ENCODE measurements at regions not wholly inside any gene's neighbourhood (a gene's known extent, or its start where the extent isn't known, plus 50 kb on each side); places are given as distances from the start of the nearest gene placed in this dataset.
"Not testable (repeated sequence)": the region's sequence is repeated elsewhere in the genome, so short reads cannot be mapped to it uniquely, and the experiment has no call there.

DNA sequence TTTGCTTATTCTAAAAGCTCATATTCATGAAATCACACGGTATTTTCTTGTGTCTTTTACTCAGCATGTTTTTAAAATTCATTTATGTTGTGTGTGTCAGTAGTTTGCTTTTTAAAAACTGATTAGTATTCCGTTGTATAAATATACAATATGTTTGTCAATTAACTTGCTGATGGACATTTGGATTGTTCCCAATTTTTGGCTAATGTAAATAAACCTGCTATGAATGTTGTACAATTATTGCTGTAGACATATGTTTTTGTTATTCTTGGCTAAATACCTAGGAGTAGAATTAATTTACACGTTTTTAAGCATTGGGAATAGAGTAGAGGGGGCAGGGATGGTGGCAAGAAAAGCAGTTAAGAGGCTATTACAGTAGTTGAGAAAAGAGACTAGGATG, 199.5 kb upstream of the CCL2 start:
- DNase-seq, result no peak

GRCh38 chr17:34059423-34060220, 195.5 kb upstream of the CCL2 start:
- DNase-seq, result no peak

DNA sequence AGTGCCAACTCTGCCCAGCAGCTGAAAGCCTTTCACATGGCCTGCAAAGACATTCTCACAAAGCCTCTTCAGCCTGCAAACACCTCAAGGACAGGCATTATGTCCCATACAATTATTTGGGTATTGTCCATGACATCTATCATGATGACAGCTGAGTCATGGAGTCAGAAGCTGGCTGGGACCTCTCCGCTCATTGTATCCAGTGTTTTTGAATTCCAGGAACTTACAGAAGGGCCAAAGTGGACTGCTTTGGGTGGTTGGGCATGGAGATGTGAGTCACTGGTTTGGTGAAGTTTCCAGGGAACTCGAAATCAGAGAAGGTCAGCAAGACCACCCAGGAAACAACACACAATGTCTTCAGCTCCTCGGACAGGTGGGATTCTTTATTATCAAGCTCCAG, 188.6 kb upstream of the CCL2 start:
- no peak for DNase-seq

- DNase-seq, result peak; percentile 22
These were observed 188.1 kb upstream of the CCL2 start for GRCh38 chr17:34067011-34067410.

DNA sequence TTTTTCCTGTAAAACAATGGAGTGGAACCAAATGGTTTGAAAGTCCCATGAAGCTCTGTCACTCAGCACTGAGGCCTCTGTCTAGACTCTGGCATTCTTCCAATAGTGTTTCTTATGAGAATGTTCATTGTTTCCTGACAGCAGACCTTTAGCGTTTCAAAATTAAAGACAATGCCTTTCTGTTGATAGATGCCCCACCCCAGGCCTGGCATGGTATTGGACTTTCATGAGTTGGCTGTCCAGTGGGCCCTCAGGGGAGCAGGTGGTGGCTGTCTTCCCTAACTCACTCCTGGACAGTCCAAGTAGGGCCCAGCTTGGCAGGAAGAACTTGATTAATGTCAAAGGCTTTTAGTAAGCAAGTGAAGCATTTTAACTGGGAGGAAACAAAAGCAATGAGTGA, 186.5 kb upstream of the CCL2 start:
- DNase-seq, result peak; percentile 59

DNA sequence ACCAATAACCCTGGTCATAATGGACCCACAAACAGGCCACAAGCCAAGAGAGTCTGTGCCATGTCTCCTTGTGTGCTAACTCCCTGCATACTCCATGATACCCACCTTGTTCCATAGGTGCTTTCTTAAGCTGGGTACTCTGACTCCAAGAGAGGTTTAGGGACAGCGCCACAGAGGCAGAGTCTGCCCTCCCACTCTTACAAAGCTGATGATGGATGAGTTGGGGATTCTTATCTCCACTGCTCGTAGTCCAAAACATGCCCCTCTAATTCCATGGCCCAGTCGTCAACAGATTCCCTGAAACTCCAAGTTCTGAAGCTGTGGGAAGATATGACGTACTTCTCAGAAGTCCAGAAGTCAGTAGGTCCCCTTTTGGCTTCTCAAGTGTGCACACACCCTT, 184.4 kb upstream of the CCL2 start:
- no peak for DNase-seq

DNA sequence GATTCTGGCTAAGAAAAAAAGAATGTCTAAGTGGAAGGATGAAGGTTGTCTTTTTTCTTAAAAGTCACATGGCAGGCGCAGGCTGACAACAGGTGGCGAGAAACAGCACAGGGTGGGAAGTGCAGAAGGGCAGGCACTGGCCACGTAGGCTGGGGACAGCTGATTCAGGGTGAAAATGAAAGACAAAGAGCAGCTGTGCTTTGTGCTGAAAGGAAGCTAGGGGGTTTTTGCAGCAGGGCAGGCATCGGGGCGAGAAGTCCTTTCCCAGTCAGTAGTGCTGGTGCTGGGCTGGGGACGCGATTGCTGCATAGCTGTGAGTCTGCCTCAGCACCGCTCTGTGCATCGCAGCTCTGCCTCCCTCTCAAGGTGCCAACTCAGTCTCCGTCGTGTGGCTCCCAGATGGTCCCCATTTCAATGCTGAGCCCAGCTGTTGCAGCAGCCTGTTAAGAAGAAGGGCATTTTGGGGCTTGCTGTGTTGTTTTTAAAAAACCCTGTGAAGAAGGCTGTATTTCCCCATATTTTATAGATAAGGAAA, 183.1 kb upstream of the CCL2 start:
- no peak for DNase-seq

GRCh38 chr17:34075076-34075475, 180.0 kb upstream of the CCL2 start:
- DNase-seq, result no peak

GRCh38 chr17:34076743-34077631, 178.1 kb upstream of the CCL2 start:
- no peak for DNase-seq

GRCh38 chr17:34081269-34081668, 173.8 kb upstream of the CCL2 start:
- no peak for DNase-seq

- no peak for DNase-seq
These were observed 172.7 kb upstream of the CCL2 start for GRCh38 chr17:34082404-34082803.

DNA sequence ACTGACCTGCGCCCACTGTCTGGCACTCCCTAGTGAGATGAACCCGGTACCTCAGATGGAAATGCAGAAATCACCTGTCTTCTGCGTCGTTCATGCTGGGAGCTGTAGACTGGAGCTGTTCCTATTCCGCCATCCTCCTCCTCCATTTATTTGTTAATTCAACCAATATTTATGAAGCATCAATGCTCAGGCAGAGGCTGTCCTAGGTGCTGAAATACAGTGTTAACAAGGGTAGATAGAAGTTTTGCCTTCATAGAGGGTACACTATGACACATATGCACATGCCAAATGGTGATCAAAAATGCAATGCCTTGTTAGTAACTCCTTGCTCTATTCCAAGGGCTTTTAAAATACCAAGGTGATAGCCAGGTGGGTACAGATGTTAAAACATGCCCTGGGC, 166.0 kb upstream of the CCL2 start:
- DNase-seq, result not testable (repeated sequence)

DNA sequence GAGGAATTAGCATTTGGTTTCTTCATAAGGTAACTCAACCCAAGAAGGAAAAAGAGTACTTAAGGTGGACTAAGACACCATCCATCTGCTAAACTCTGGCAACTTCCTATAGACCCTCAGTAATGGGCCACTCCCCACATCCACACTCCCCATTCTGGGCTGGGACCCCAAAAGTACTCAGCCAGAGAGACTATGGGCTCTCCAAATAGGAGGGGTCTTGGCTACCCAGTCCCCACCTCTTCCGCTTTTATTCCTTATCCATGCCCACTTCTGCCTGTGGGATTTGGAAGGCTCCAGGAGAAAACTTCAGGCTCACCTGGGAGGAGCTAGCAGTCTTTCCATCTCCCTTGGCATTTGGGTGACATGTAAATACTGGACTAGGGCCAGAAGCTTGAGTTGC, 164.5 kb upstream of the CCL2 start:
- DNase-seq, result no peak

DNA sequence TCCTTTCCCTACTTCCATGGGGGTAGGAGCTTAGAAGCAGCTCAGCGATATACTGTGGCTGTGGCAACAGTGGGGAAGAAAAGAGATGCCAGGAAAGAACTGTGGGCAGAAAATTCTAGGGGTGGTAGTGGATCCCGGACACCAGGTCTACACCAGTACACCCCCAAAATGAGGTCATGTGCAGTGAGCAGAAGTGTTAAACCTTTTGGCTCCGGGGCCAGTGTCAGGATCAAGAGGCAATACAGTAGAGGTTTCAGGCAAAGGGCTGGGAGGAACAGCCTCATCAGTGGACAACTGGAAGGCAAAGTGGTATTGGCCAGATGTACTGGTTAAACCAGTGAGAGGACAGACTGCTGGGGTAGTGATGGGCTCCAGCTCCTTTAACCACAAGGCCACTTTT, 163.1 kb upstream of the CCL2 start:
- DNase-seq, result no peak

GRCh38 chr17:34095106-34095505, 160.0 kb upstream of the CCL2 start:
- peak; percentile 48 for DNase-seq

DNA sequence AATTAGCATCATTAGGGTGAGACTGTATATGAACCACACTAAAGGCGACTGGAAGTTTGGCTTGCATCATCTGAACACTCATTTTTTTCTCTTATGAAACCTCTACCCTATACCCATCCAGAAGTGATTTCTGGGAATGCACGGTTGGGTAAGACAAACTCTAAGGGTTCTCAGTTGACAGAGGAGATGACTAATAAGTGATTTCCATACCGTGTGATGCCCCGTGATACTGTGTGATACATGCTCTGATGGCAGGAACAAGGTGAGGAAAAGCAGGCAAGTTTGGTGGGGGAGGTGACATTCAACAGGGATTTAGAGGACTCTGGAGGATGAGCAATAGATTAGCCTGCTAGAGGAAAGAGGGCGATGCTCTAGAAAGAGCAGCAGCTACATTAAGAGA, 156.4 kb upstream of the CCL2 start:
- no peak for DNase-seq

- DNase-seq, result no peak
These were observed 155.1 kb upstream of the CCL2 start for GRCh38 chr17:34099859-34100515.

DNA sequence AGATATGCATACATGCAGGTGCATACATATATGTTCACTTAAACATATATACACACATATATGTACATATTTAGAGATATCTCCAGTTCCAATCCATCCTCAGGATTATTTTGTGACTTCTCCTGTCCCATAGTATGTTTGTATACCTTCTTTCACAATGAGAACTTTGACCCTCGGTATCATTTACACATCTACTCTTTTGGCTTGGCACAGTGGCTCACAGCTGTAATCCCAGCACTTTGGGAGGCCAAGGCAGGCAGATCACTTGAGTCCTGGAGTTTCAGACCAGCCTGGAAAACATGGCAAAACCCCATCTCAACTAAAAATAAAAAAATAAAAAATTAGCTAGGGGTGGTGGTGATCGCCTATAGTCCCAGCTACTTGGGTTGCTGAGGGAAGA, 148.1 kb upstream of the CCL2 start:
- DNase-seq, result no peak

GRCh38 chr17:34110315-34110714, 144.8 kb upstream of the CCL2 start:
- DNase-seq, result no peak

DNA sequence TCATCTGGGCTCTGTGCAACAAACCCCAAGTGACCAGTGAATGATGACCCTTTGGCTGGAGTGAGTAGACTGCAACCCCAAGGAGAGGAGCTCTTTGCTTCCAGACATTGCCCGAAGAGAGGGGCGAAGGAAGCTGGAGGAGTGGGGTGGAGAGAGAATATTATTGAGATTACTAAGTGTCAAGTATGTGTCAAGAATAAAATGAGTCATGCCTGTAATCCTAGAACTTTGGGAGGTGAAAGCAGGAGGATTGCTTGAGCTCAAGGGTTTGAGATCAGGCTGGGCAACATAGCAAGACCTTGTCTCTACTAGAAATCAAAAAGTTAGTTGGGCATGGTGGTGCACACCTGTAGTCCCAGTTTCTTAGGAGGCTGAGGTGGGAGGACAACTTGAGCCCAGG, 142.0 kb upstream of the CCL2 start:
- DNase-seq, result no peak

GRCh38 chr17:34114174-34114573, 140.9 kb upstream of the CCL2 start:
- DNase-seq, result no peak

- no peak for DNase-seq
These were observed 138.8 kb upstream of the CCL2 start for GRCh38 chr17:34116306-34116705.

DNA sequence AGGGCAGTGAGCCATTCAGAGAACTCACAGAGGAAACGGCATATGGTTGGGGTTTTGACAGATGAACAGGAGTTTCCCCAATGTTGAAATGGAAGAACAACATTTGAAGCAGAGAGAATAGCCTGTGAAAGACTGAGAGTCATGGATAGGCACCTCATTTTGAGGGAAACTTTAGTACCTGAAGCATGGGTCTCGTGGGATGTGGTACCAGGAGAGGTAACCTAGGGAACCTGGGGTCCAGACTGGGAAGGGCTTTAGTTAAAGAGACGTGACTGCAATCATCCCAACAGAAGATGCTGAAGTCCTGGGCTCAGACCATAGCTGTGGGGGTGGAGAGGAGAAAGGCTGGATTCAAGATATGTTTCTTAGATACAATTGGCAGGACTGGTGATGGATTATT, 137.8 kb upstream of the CCL2 start:
- no peak for DNase-seq

Measured in DMS79 (cell line).